NCI-H1694 treated with DMSO at 0.1 percent for 48 hours (cell line): ENCODE measurements at regions not wholly inside any gene's neighbourhood (a gene's known extent, or its start where the extent isn't known, plus 50 kb on each side); places are given as distances from the start of the nearest gene placed in this dataset.
"Not testable (repeated sequence)": the region's sequence is repeated elsewhere in the genome, so short reads cannot be mapped to it uniquely, and the experiment has no call there.

Experiments
- DNase-seq: peaks from one replicate; lab custom pipeline; 2025; lab: John Stamatoyannopoulos, UW

DNA sequence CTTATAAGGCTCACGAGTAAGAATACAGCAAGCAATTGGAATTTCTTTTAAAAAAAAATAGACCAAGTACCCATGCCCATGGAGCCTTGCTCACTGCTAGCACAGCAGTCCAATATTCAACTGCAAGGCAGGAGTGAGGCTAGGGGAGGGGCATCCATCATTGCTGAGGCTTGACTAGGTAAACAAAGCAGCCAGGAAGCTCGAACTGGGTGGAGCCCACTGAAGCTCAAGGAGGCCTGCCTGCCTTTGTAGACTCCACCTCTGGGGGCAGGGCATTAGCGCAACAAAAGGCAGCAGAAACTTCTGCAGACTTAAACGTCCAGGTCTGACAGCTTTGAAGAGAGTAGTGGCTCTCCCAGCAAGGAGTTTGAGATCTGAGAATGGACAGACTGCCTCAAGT is 84.0 kb upstream of the STEAP1 start:
- DNase-seq = not testable (repeated sequence)

DNA sequence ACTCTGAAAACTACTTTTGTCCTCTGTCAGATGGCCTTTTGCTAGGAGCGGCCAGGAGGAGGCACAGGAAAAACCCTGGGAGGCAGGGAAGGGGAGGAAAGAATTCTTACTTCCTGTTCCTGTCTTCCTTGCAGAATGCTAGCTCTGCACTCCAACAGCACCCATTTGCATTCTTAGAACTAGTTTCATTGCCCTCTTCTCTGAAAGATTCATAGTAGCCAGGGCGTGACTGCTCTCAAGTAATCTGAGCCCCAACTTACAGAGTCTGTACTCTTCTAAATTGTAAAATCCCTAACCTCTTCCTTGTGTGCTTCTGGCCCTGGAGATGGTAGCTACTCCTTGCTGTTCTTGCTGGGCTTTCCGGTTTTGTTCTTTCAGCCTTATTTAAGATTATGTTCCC is 75.3 kb upstream of the STEAP1 start:
- no peak for DNase-seq

- DNase-seq = no peak
Measured at GRCh38 chr7:90081621-90082020, 72.6 kb upstream of the STEAP1 start.

- DNase-seq = no peak
Measured at GRCh38 chr7:90092506-90092905, 61.8 kb upstream of the STEAP1 start.

GRCh38 chr7:90094030-90094429 is 60.2 kb upstream of the STEAP1 start:
- DNase-seq = no peak
